SK-N-SH (cell line): ENCODE measurements at regions not wholly inside any gene's neighbourhood (a gene's known extent, or its start where the extent isn't known, plus 50 kb on each side); places are given as distances from the start of the nearest gene placed in this dataset.

ENCODE experiments used
- CHD2 ChIP-seq: fragments of 150-350 bp; IDR thresholded peaks from 2 replicates; pipeline ENCODE4 v1.6.1; 2018; ENCODE audit warnings: low read length; ENCODE audit not compliant: partially characterized antibody
- EP300 ChIP-seq, 2 experiments: IDR thresholded peaks; 2 replicates each; pipeline versions ENCODE4 v1.4.0 to v1.6.1; 2012; ENCODE audit warnings: borderline replicate concordance in 1 of 2, low read depth in 1 of 2, low read length in 1 of 2
- FOSL2 ChIP-seq: IDR thresholded peaks from 2 replicates; pipeline ENCODE4 v1.4.0; 2012; ENCODE audit warnings: low read depth, mild to moderate bottlenecking, moderate library complexity, borderline replicate concordance
- GABPA ChIP-seq: IDR thresholded peaks from 2 replicates; pipeline ENCODE4 v1.4.0; 2012; ENCODE audit warnings: low read depth, mild to moderate bottlenecking
- IRF3 ChIP-seq: fragments of 150-350 bp; IDR thresholded peaks from 2 replicates; pipeline ENCODE4 v1.6.1; 2016; ENCODE audit warnings: mild to moderate bottlenecking, low read depth, low read length
- JUND ChIP-seq: IDR thresholded peaks from 2 replicates; pipeline ENCODE4 v1.4.0; 2012
- POLR2AphosphoS5 ChIP-seq: IDR thresholded peaks from 2 replicates; pipeline ENCODE4 v1.6.1; 2012; ENCODE audit warnings: low read depth, low read length
- REST ChIP-seq: IDR thresholded peaks from 2 replicates; pipeline ENCODE4 v1.6.1; 2012; ENCODE audit warnings: mild to moderate bottlenecking, low read depth, low read length, moderate library complexity
- TCF12 ChIP-seq: IDR thresholded peaks from 2 replicates; pipeline ENCODE4 v1.4.0; 2012
- USF2 ChIP-seq: fragments of 150-350 bp; IDR thresholded peaks from 2 replicates; pipeline ENCODE4 v1.6.1; 2017; ENCODE audit warnings: antibody characterized with exemption, low read length, low read depth, borderline replicate concordance
- YY1 ChIP-seq: IDR thresholded peaks from 2 replicates; pipeline ENCODE4 v1.4.0; 2012; ENCODE audit warnings: low read depth, mild to moderate bottlenecking
- TF ChIP-seq, protein P1 (sequence below): fragments of 200-600 bp; sonication (generic); IDR thresholded peaks from 2 replicates; pipeline ENCODE4 v1.6.1; 2017; ENCODE audit warnings: antibody characterized with exemption, mild to moderate bottlenecking, moderate library complexity

GRCh38 chr1:184285401-184286087 is 101.3 kb upstream of the C1orf21 start:
- TF ChIP-seq CHD2 (no peak), EP300 (IDR thresholded peaks at IDR 0.05; ENCODE audit: borderline replicate concordance in 1 of 2, low read depth in 1 of 2, low read length in 1 of 2) (no peak), TCF12 (no peak), IRF3 (no peak), POLR2AphosphoS5 (no peak), REST (no peak), YY1 (no peak), JUND (no peak), GABPA (no peak), USF2 (no peak), FOSL2 (no peak)
- TF ChIP-seq, protein P1, sequence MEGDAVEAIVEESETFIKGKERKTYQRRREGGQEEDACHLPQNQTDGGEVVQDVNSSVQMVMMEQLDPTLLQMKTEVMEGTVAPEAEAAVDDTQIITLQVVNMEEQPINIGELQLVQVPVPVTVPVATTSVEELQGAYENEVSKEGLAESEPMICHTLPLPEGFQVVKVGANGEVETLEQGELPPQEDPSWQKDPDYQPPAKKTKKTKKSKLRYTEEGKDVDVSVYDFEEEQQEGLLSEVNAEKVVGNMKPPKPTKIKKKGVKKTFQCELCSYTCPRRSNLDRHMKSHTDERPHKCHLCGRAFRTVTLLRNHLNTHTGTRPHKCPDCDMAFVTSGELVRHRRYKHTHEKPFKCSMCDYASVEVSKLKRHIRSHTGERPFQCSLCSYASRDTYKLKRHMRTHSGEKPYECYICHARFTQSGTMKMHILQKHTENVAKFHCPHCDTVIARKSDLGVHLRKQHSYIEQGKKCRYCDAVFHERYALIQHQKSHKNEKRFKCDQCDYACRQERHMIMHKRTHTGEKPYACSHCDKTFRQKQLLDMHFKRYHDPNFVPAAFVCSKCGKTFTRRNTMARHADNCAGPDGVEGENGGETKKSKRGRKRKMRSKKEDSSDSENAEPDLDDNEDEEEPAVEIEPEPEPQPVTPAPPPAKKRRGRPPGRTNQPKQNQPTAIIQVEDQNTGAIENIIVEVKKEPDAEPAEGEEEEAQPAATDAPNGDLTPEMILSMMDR, result no peak
